IPS DF 19.7 (cell line): ENCODE measurements at regions not wholly inside any gene's neighbourhood (a gene's known extent, or its start where the extent isn't known, plus 50 kb on each side); places are given as distances from the start of the nearest gene placed in this dataset.
"Not testable (repeated sequence)": the region's sequence is repeated elsewhere in the genome, so short reads cannot be mapped to it uniquely, and the experiment has no call there.

ENCODE experiments used
- DNase-seq: peaks from one replicate; pipeline ENCODE4 v3.0.0-alpha.2; 2013; ENCODE audit warnings: low read depth, low spot score

DNA sequence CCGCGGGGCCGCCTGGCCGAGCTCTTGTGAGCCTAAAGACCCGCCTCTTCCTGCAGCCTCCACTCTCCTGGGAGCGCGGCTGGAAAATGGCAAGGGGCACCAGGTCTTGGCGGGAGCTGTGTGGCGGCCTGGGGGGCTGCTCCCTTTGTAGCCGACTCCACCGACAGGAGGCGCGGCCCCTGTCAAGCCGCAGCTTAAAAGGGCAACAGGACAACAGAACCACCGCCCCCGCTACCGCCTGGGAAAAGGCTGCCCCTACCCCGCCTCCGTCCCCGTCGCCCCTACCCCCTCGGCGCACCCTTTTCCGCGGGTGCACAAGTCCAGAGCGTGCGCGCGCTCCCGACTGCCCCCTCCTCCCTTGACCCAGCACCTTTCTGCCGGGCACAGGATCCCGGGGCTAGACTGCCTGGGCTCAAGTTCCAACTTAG lies 60.3 kb downstream of the GOLGA8K start:
- peak; percentile 7 for DNase-seq

DNA sequence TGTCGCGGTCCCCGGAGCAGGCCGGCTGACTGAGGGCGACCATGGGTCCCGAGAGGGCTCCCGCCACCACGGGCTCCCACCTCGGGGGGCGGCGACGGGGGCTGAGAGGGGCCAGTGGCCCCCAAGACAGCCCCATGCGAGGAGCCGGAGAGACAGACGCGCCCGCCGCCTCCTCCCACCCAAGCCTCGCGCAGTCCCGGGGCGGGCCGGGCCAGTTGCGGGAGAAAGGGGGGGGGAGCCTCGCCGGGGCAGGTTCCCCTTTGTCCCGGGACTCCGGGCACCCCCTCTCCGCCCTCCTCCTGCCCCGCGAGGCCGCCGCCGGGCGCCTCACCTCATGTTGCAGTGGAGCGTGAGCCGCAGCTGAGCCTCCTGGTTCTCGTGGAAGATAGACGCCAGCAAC lies 60.8 kb downstream of the GOLGA8K start:
- not testable (repeated sequence) for DNase-seq

DNA sequence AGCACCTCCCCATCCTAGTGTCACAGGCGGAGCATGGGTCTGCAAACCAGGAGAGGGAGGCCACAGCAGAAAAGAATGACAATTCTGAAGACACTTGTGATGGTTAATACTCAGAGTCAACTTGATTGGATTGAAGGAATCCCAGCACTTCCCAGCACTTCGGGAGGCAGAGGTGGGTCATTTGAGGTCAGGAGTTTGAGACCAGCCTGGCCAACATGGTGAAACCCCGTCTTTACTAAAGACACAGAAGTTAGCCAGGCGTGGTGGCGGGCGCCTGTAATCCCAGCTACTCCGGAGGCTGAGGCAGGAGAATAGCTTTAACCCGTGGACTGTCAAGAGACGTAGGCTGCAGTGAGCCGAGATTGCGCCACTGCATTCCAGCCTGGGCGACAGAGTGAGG lies 61.6 kb downstream of the GOLGA8K start:
- DNase-seq: not testable (repeated sequence)

DNA sequence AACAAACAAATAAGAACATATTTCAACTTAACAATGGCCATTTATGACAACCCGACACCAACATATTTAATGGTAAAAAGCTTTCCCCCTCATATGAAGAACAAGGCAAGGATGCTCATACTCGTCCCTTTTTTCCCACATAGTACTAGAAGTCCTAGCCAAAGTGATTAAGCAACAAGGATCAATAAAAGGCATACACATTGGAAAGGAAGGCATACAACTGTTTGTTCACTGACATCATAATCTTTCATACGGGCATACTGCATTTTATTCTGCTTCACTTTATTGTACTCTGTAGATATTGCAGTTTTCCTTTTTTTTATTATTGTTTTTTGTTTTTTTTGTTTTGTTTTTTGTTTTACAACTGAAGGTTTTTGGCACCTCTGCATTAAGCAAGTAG lies 66.3 kb downstream of the GOLGA8K start:
- not testable (repeated sequence) for DNase-seq

DNA sequence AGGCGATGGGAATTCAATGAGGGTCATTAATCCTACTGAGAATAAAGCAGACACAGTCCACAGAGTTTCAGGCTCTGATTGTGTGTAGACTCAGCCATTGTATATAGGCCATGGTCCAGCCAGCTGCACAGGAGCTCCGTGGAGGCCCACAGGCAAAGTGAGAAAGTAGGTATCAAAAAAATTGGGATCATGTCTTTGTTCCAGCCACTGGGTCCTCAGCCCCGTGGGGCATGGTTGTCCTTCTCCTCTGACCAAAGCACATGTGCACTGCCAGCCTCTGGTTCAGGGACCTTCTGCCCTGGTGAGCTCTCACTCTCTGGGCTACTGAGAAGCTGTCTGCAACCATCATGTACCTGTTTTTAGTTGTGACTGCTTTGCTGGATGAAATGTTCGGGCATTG lies 79.7 kb downstream of the GOLGA8K start:
- not testable (repeated sequence) for DNase-seq

DNA sequence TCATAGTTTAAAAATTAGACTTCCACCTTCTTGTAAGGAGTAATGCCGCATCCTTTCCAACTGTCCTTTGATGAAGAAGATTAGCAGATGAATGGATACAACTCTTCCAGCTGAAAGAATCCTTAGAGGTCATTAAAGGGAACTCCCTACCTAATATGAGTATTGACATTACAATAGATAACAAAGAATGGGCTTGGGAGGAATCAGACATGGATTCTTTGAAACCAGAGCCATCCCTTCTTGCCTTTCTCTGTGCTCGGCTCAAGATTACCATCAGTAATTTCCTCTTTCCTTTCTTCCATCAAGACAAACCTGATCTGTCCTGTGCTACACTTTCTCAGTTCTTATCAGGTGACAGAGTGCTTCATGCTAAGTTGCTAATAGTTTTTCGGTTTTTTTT lies 83.8 kb downstream of the GOLGA8K start:
- DNase-seq: not testable (repeated sequence)

DNA sequence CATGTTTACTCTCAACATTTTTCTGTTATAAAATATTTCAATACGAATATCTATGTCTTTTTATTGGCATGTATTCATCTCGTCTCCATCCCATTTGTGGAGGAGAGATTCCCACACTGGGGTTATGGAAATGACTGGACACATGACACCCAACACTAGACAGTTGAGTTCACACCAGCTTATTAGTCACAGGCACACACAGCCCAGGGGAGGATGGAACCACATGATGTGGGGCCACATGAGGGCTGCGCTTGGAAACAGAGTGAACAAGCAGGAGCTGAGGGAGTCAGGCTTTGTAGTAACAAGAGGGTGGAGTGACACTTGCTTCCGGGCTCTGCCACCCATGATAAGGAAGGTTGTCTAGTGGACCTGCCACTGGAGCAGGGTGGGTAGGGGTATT lies 86.6 kb downstream of the GOLGA8K start:
- DNase-seq: not testable (repeated sequence)

DNA sequence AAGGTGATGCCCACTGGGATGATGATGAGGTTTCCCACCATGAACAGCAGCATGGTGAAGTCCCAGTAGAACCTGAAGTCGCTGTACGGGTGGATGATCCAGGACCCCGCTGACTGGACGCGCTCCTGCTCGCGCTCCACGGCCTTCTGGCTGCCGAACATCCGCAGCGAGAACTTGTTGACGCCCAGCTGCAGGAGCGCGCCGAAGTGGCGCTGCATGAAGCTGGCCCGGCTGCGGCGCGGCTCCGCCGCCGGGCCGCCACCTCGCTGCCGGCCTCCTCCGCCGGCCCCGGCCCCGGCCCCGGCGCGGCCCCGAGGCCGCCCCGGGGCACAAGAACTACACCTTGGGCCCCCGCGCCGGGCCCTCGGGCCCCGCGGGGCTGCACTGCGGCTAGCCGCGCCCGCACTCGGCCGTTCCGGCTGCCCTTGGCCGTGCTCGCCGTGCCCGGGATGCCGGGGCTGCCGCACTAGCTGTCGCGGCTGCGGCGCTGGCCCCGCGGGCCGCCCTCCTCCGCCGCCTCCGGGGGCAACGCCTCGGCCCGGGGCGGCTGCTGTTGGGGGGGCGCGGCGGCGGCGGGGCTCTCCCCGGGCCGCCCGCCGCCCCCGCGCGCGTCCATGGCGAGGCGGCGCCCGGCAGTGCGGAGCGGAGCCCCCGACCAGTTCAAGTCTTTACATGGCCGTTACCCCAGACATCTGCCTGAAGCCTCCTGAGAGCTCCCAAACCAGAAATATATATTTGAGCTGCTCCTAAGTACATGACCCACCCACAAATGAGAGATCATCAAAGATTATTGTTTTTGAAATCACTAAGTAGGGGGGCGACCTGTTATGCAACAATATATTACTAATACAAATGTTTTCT lies 87.8 kb downstream of the GOLGA8K start:
- DNase-seq: not testable (repeated sequence)

DNA sequence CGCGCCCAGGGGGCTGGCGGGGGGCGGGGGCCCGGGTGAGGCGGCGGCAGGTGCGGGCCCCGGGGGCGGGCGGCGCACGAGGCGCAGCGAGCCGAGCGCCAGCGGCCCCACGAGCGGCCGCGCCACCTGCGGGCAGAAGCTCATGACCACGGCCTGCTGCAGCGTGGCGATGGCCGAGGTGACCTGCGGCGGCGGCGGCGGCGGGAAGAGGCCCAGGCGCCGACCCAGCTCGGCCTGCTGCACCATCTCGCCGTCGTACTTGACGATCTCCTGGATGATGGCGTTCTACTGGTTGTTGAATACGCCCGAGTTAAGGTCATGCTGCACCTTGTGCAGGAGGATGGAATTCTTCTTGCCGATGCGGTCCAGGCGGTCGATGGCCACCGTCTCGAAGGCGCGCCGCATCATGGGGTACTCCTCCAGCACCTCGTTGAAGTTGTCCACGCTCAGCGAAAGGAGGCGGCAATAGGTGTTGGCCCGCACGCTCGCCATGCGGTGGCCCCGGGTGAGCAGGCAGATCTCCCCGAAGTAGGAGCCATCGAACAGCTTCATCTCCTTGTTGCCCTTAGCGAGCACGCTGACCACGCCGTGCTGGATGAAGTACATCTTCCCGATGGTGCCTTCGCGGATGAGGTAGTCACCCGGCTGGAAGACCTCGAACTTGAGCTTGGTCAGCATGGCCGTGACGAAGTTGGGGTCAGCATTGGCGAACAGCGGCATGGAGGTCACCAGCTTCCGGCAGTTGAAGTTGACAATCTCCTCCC lies 89.5 kb downstream of the GOLGA8K start:
- DNase-seq: not testable (repeated sequence)

DNA sequence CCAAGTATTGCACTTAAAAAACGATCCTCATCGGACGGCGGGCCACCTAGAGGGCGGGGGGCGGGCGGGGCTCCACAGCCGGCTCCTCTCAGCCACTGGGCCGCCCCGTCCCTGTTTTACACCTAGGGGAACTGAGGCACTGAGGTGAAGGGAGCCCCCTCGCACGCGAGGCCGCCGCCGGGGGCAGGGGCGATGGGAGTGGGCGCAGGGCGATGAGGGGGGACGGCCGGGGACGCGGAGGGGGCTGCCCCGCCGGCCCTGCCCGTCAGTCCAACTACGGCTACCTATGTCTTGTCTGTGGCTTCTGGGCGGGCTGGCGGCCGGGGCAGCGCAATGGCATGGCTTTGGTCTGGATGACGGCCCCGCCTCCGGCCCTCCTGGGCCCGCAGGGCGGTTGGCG lies 90.4 kb downstream of the GOLGA8K start:
- DNase-seq: not testable (repeated sequence)

DNA sequence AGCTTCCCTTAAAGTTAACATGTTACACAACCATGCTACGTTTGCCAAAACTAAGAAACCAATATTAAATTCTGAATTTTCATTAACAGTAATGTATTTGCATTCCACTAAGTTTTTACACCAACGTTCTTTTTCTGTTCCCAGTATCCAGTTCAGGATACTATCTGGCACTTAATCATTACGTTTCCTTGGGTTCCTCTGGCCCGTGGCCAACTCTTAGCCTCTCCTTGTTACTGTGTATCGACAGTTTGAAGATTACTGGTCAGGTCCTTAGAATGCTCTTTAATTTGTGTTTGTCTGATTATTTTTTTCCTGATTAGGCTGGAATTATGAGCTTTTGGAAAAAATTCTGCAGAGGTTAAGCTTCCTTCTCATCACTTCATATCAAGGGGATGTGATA lies 95.5 kb downstream of the GOLGA8K start:
- not testable (repeated sequence) for DNase-seq

DNA sequence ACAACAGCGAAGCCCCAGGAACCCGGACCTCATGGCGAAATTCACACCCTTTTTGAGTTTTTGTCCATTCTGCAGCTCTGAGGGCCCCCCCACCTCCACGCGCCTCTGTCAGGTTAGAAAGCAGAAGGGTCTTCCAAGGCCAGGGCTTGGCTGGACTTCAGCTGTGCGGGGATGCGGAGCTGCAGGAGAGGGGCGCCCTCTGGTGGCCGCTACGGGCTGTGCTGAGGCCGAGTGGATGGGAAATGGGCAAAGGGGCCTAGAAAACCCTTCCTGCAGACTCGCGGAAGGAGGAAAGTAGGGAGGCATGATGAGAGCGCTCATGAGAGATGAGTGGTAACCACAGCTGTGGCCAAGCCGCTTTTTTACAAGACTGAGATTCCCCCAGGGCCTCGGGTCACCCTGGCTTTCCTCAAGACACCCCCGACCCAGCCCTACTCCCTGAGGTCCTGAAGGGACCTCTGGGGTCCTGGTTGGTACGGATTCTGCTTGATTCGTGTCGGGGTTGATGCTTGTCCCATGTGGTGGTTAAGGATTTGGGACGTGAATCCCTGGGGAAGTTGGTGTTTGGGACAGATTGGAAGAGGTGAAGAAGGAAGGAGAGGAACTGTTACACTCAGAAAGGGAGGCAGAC lies 126.8 kb downstream of the GOLGA8K start:
- DNase-seq: not testable (repeated sequence)

DNA sequence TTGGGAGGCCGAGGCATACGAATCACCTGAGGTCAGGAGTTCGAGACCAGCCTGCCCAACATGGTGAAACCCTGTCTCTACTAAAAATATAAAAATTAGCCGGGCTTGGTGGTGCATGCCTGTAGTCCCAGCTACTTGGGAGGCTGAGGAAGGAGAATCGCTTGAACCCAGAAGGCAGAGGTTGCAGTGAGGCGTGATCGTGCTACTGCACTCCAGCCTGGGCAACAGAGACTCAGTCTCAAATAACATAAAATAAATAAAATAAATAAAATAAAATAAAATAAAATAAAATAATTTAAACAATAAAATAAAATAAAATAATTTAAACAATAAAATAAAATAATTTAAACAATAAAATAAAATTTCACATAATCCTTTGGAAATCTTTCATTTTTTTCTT lies 149.1 kb downstream of the GOLGA8K start:
- not testable (repeated sequence) for DNase-seq

DNA sequence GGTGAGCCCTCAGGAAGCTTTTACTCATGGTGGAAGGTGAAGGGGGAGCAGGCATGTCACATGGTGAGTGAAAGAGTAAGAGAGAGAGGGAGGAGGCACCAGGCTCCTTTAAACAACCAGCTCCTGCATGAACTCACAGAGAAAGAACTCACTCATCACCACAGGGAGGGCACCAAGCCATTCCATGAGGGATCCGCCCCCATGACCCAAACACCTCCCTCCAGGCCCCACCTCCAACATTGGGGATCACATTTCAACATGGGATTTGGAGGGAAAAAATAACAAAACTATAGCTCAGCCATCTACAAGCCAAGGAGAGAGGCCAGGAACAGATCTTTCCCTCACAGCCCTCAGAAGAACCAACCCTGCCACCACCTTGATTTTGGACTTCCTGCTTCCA lies 153.9 kb downstream of the GOLGA8K start:
- not testable (repeated sequence) for DNase-seq

DNA sequence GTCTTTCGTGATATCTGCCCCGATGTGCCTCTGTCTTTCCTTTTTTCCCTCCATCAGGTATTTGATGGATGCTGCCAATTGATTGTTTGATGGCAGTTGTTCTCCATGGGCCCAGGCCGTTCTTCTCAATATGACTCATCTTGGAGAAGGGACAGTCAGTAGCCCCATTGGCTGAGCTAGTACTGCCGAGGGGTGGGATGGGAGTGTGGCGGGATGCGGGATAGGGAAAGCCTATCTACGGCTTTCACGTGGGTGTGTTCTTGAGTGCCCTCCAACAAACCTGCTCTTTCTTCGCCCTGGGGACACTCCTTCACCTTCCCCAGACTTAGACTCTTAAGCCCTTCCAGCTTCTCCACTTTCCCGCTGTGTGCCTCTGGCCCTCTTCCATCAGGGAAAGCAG lies 159.4 kb downstream of the GOLGA8K start:
- DNase-seq: not testable (repeated sequence)

DNA sequence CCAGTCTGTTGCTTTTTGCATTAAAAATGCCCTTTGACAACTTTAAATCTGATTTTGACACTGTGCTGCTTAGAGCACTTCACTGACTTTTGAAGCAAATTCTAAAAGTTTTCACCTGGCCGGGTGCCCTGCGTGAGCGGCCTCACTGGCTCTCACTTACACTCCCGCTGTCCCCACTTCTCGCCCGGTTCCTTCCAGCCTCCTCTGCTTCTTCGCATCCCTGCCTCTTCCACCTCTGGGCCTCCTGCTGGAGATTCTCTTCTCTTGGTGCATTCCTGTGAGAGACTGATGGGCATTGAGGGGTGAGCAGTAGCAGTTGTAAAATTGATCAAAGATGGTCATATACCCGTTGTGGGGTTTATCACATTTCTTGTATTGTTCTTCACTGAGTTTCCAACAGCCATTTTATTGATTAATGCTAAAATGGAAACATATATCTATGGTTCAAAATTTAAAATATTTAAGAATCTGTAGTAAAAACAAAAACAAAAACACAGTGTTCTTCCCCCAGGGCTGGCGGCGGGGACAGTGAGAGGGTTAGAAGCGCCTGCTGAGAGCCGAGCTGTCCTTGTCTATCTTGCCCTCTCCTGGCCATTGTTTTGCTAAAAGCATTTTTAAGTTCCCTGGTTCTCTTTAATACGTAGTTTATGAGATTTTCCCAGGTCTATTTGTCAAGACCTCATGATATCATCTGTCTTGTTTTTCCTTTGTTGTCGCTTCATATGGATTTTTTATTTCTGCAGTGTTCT lies 160.1 kb downstream of the GOLGA8K start:
- not testable (repeated sequence) for DNase-seq

DNA sequence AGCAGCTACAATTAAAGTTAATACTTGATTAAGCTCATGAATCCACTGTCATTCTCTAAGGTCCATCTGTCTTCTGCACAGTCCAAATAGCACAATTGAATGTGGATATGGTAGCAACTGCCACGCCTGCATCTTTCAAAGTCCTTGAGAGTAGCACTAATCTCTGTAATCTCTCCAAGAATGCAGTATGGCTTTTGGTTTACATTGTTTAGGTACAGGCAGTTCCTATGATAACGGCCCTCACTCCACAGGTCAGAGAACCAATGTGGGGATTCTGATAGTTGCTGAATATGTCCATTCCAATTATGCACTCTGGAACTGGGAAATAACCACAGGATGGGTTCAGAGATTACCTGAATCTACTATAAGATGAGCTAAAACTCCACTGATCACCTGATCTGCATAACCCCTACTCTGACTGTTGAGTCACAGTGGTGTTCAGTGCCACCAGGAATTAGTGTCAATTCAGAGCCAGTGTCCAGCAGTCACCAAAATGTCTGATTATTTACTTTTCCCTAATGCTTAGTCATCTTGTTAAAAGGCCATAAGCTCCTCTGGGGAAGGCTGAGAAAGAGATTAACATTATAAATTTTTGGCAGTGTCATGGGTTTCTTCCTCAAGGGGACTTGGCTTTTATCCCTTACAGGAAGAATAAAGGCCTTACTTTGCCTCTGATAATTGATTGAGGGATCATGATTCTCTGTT lies 175.5 kb downstream of the GOLGA8K start:
- not testable (repeated sequence) for DNase-seq

DNA sequence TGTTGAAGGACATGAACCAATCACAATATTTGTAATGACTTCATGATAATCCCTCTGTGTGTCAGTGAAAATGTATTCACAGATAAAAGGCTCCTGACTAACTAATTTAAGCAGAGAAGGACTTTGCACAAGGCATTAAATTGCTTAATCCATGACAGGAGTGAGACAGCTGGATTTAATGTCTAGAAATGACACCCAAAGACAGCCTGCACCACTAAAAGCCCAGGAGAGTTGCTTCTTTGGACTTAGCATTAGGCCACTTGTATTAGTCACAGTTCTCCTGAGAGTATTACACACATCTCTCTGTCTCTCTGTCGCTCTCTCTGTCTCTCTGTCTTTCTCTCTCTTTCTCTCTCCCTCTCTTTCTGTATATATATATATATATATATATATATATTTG lies 180.4 kb downstream of the GOLGA8K start:
- no peak for DNase-seq
